Suprapubic skin (tissue), 4 donors: ENCODE measurements at regions not wholly inside any gene's neighbourhood (a gene's known extent, or its start where the extent isn't known, plus 50 kb on each side); places are given as distances from the start of the nearest gene placed in this dataset.

Experiments used
- DNase-seq, 2 donors: peaks; one replicate each; pipeline ENCODE4 v3.0.0-alpha.2; 2019; ENCODE audit warnings: low spot score in 2 of 2
- H3K27ac ChIP-seq: fragments of 200-600 bp; sonication (generic); one replicate; pipeline ENCODE4 v1.5.1; 2019
- H3K27me3 ChIP-seq: fragments of 200-600 bp; sonication (generic); one replicate; pipeline ENCODE4 v1.5.1; 2019
- H3K36me3 ChIP-seq: fragments of 200-600 bp; sonication (generic); one replicate; pipeline ENCODE4 v1.5.1; 2019
- H3K4me1 ChIP-seq: fragments of 200-600 bp; sonication (generic); one replicate; pipeline ENCODE4 v1.5.1; 2019
- H3K4me3 ChIP-seq: fragments of 200-600 bp; sonication (generic); one replicate; pipeline ENCODE4 v1.5.1; 2019; ENCODE audit warnings: mild to moderate bottlenecking
- H3K9me3 ChIP-seq: fragments of 200-600 bp; sonication (generic); one replicate; pipeline ENCODE4 v1.5.1; 2019
- EP300 ChIP-seq: sonication (generic); formaldehyde crosslinking; IDR thresholded peaks from one replicate; pipeline ENCODE4 v1.6.1; 2017; ENCODE audit warnings: antibody characterized with exemption
- POLR2A ChIP-seq, 2 donors: fragments of 450-650 bp; IDR thresholded peaks; one replicate each; pipeline ENCODE4 v1.6.1; 2017; ENCODE audit warnings: antibody characterized with exemption in 2 of 2, mild to moderate bottlenecking in 2 of 2, moderate library complexity in 2 of 2
- POLR2AphosphoS5 ChIP-seq, 3 donors: sonication (generic); formaldehyde crosslinking; IDR thresholded peaks; one replicate each; pipeline ENCODE4 v1.6.1; 2017; ENCODE audit warnings: antibody characterized with exemption in 3 of 3
- WGBS: methylation state at CpG from one replicate; pipeline ENCODE4 v1.1.5; 2018; 5-methylcytosine and 5-hydroxymethylcytosine counted together
- TF ChIP-seq, protein P1 (sequence below), 2 donors: fragments of 200-600 bp in 1 of 2; fragments of 450-650 bp in 1 of 2; sonication (generic) in 1 of 2; IDR thresholded peaks; one replicate each; pipeline ENCODE4 v1.5.1; 2016 to 2019; ENCODE audit warnings: antibody characterized with exemption in 2 of 2, mild to moderate bottlenecking in 1 of 2, moderate library complexity in 1 of 2

DNA sequence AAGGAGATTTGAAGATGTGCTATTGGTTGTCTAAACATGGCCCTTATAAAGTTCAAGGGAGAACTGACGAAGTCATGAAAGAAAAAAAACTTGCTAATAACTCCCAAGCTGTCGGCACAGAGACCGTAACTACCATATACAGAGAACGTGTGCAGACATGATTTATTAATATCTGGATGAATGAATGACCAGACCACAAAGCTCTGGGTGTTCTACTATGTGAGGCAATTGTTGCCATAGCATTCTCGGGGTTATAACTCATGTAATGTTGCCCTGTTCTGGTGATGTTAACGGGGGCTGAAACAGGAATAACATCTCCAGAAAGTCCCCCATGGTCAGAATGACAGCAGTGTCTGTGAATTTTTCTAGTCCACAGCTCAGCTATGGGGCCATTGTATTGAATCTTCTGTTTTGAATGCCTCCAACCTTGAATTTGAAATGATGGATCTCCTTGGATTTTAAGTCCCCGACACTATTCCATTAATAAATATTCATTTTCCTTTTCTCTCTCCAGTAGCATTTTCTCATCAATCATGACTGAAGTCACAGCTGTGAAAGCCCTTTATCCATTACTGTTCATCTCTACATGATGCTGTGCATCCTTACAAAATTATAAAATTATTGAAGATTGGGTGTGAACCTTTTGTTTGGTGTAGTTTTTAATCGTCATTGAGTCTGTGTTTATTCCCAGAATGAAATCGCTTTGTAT lies 483.4 kb upstream of the KLHL29 start:
- TF ChIP-seq, protein P1, sequence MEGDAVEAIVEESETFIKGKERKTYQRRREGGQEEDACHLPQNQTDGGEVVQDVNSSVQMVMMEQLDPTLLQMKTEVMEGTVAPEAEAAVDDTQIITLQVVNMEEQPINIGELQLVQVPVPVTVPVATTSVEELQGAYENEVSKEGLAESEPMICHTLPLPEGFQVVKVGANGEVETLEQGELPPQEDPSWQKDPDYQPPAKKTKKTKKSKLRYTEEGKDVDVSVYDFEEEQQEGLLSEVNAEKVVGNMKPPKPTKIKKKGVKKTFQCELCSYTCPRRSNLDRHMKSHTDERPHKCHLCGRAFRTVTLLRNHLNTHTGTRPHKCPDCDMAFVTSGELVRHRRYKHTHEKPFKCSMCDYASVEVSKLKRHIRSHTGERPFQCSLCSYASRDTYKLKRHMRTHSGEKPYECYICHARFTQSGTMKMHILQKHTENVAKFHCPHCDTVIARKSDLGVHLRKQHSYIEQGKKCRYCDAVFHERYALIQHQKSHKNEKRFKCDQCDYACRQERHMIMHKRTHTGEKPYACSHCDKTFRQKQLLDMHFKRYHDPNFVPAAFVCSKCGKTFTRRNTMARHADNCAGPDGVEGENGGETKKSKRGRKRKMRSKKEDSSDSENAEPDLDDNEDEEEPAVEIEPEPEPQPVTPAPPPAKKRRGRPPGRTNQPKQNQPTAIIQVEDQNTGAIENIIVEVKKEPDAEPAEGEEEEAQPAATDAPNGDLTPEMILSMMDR (IDR thresholded peaks at IDR 0.05), result no peak
- no peak for TF ChIP-seq EP300
- no peak for TF ChIP-seq POLR2A (IDR thresholded peaks at IDR 0.05)
- TF ChIP-seq POLR2AphosphoS5 (IDR thresholded peaks at IDR 0.05), result no peak
- WGBS, result 57% methylated on average over 9 of the region's 9 CpGs
- H3K4me3 ChIP-seq, result no peak overlapping the region
- no peaks in the 10 kb centered on the region for H3K9me3 ChIP-seq
- H3K4me1 ChIP-seq, result no peaks in the 10 kb centered on the region
- no peaks in the 10 kb centered on the region for H3K36me3 ChIP-seq
- DNase-seq, result no peak
- H3K27ac ChIP-seq, result no peak overlapping the region
- H3K27me3 ChIP-seq, result no peaks in the 10 kb centered on the region

DNA sequence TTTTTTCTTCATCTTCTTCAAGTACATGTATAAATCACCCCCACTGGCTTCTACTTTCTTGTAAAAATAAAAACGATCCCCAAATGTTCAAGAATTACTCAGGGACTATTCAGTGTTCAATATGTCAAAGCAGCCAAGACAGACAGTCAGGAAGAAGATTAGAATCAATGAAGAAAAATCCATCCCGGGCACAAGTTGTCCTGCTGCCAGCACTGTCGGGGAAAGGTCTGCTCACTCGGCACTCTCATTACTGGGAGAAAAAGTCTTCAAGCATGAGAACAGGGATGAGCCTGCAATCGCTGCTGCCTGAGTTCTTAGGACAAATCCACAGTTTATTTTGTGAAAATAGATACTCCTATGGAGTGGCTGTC lies 482.8 kb upstream of the KLHL29 start:
- Histone ChIP-seq H3K4me3 (no peak overlapping the region), H3K36me3 (no peaks in the 10 kb centered on the region), H3K4me1 (no peaks in the 10 kb centered on the region), H3K27me3 (no peaks in the 10 kb centered on the region), H3K9me3 (no peaks in the 10 kb centered on the region), H3K27ac (no peak overlapping the region)
- TF ChIP-seq POLR2A (IDR thresholded peaks at IDR 0.05) (no peak), POLR2AphosphoS5 (IDR thresholded peaks at IDR 0.05) (no peak), EP300 (no peak)
- TF ChIP-seq, protein P1 (IDR thresholded peaks at IDR 0.05), result no peak
- 41% methylated on average over 5 of the region's 5 CpGs for WGBS
- DNase-seq, result no peak

DNA sequence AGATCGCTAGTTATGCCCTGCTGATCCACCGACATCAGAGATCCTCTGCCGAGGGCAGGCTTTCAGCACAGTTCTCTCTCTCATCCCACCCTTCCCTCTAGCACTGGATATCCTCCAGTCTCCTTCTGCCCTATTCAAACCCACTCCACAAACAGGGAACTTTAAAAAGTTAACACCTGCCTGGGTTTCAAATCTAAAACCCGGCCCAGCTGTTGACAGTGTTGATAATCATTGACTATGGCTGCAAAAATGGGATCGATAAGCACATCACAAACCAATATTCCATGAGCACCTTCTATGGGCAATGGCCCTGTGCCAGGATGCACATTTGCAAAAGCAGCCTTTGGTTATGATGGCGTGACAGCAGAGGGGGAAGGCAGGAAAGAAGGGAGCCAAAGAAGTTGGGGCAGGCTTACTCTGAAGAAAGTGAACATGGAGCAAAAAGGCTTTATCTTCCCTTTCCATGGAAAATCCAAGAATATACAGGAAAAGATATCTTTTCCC lies 482.3 kb upstream of the KLHL29 start:
- Histone ChIP-seq H3K36me3 (no peaks in the 10 kb centered on the region), H3K27ac (no peak overlapping the region), H3K27me3 (no peaks in the 10 kb centered on the region), H3K4me1 (no peaks in the 10 kb centered on the region), H3K4me3 (no peak overlapping the region), H3K9me3 (no peaks in the 10 kb centered on the region)
- no peak for TF ChIP-seq POLR2AphosphoS5 (IDR thresholded peaks at IDR 0.05)
- TF ChIP-seq POLR2A (IDR thresholded peaks at IDR 0.05), result no peak
- no peak for TF ChIP-seq EP300
- TF ChIP-seq, protein P1 (IDR thresholded peaks at IDR 0.05), result no peak
- DNase-seq, result no peak
- 72% methylated on average over 6 of the region's 6 CpGs for WGBS

DNA sequence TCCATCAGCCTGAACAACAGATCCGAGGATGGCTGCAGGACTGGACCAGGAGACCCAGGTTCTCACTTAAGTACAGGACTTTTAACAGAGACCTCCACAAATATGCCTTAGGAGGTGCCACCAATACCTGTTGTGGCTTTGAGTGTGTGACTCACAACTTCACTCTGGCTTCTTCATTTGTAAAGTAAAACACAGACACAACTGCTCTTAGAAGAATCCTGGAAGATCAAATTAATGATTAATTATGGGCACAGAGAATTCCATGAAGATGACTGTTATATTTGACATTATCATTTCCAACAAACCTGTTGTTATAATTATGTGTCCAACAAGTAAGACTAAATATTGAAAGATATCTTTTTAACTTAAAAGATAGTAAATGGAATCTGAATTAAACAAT lies 481.4 kb upstream of the KLHL29 start:
- DNase-seq, result no peak
- no peak for TF ChIP-seq POLR2AphosphoS5 (IDR thresholded peaks at IDR 0.05)
- no peak for TF ChIP-seq POLR2A (IDR thresholded peaks at IDR 0.05)
- TF ChIP-seq EP300, result no peak
- TF ChIP-seq, protein P1 (IDR thresholded peaks at IDR 0.05), result no peak
- Histone ChIP-seq H3K27ac (no peak overlapping the region), H3K4me3 (no peak overlapping the region), H3K9me3 (no peaks in the 10 kb centered on the region), H3K36me3 (no peaks in the 10 kb centered on the region), H3K4me1 (no peaks in the 10 kb centered on the region), H3K27me3 (no peaks in the 10 kb centered on the region)
- 78% methylated on average over 1 of the region's 1 CpG for WGBS

DNA sequence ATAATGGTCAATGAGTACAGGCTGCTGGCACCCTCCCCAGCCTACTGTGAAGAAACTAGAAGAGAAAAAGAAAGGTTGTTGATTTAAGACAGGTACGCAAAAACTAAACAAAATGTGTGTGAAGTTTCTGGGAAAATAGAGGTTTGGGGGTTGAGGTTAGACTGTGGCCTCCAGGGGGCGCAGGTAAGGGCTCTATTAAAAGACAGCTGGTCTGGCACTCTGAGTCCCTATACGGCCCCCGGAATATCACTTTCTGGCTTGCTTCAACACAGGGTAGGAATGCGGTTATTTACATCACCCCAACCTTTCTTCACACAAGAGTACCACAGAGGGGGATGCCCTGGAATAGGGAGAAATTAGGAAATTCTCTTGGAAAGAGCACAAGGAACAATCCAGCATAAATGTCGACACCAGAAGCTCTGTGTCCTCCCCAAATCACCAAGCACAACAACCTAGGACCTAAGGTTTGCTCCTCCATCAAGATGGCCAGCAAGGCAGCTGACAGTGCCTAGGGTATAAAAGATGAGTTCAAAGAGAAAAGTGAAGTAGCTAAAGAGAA lies 480.8 kb upstream of the KLHL29 start:
- TF ChIP-seq, protein P1 (IDR thresholded peaks at IDR 0.05), result peak in 1 of 2 donors; percentile 11
- no peak for TF ChIP-seq POLR2A (IDR thresholded peaks at IDR 0.05)
- Histone ChIP-seq H3K27me3 (no peaks in the 10 kb centered on the region), H3K4me1 (no peaks in the 10 kb centered on the region), H3K27ac (no peak overlapping the region), H3K36me3 (no peaks in the 10 kb centered on the region), H3K4me3 (no peak overlapping the region), H3K9me3 (no peaks in the 10 kb centered on the region)
- DNase-seq, result no peak
- 55% methylated on average over 6 of the region's 6 CpGs for WGBS
